ENCODE measurements at regions not wholly inside any gene's neighbourhood (a gene's known extent, or its start where the extent isn't known, plus 50 kb on each side); places are given as distances from the start of the nearest gene placed in this dataset.
"Not testable (repeated sequence)": the region's sequence is repeated elsewhere in the genome, so short reads cannot be mapped to it uniquely, and the experiment has no call there.

- no peak for DNase-seq (ENCODE audit: low read depth)
Measured at GRCh38 chr6:98325366-98325765, 509.0 kb upstream of the POU3F2 start.

- DNase-seq (ENCODE audit: low read depth) = no peak
Measured at GRCh38 chr6:98333273-98333672, 501.1 kb upstream of the POU3F2 start.

DNA sequence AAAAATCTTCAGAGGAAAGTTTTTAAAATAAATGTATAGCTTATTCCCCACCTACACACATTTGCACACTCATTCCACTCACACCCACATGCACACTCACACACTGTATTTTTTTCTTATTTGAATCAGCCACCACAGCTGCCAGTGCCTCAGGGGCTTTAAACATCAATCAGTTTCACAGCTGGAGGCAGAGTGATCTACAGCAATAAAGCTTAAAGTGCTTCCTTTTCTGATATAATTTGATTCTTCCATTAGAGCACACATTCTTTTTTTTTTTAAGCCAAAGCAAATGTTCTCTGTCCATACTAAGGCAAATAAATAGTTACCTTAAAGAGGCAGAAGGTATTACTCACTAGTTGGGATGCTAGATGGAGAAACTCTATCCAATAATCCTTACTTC, 498.8 kb upstream of the POU3F2 start:
- no peak for DNase-seq (ENCODE audit: low read depth)

- no peak for DNase-seq (ENCODE audit: low read depth)
Measured at GRCh38 chr6:98339506-98339905, 494.9 kb upstream of the POU3F2 start.

GRCh38 chr6:98343004-98343403, 491.4 kb upstream of the POU3F2 start:
- DNase-seq (ENCODE audit: low read depth) = no peak

- DNase-seq (ENCODE audit: low read depth) = no peak
Measured at GRCh38 chr6:98343797-98344196, 490.6 kb upstream of the POU3F2 start.

DNA sequence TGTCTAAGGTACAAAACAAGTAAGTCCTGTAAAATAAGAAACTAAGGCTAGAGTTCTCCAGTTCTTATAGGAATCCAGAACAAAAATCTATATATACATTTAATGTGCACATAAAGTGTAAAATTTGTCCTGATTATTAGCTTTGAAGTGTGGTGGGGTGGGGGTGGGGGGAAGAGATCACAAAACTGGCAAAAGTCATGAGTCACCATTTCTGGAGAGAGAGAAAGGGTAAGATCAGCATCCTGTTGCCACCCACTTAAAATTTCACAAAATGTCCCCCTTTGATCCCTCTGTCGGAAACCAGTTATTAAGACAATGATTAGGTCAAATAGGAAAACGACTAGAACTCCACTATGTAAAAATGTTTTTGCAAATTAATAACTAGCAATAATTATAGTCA, 482.0 kb upstream of the POU3F2 start:
- no peak for DNase-seq (ENCODE audit: low read depth)

DNA sequence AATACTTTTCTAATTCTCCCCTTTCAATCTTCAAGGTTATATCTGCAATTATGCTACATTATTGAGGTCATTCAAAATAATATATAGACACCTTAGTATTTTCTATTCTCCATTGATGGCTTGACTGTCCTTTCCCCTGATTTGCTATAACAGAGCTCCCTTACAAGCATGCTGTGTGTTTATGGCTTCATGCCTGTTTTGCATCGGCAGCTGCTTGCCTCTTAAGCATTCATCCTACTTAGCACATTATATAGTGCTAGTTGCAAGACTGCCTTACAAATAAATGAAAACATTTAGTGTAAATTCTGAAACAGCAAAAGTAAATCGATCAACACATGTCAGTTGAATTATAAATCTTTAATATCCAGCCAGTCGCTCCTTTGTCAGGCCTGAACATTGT, 476.2 kb upstream of the POU3F2 start:
- DNase-seq (ENCODE audit: low read depth) = no peak

- no peak for DNase-seq (ENCODE audit: low read depth)
Measured at GRCh38 chr6:98366371-98366770, 468.0 kb upstream of the POU3F2 start.

DNA sequence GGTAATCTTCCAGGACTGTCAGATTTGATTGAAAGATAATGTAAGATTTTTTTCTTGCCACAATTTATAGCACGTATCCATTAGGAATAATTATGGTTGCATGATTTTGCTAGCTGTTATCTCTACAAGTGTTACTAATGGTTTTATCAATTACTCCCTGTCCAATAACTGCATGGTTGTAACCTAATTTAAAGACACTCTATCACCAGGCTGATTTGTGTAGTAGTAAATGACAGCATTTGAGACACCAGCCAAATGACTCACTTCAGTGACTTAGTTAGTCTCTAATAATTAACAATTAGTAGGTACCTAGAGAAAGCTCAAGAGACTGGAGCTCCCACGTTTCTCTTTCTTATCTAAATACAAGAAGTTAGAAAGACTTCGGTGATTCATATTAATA, 453.8 kb upstream of the POU3F2 start:
- DNase-seq (ENCODE audit: low read depth) = no peak

DNA sequence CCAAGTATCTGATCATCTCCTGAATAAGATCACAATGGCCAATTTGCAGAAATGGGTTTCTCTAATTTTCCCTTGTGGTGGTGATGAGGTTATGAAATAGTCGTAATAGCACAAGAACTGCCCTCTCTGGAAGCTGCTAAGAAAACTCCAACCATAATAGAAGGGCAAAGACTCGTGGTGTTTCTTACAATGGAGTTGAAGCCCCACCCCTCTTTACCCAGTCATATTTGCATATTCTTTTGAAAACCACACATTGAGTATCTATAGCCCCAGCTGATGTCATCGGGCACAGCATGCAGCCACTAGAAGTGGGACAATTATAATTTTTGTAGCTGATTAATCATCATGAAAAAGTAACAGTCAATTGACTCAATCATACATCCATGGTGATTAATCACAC, 452.1 kb upstream of the POU3F2 start:
- DNase-seq (ENCODE audit: low read depth) = no peak

DNA sequence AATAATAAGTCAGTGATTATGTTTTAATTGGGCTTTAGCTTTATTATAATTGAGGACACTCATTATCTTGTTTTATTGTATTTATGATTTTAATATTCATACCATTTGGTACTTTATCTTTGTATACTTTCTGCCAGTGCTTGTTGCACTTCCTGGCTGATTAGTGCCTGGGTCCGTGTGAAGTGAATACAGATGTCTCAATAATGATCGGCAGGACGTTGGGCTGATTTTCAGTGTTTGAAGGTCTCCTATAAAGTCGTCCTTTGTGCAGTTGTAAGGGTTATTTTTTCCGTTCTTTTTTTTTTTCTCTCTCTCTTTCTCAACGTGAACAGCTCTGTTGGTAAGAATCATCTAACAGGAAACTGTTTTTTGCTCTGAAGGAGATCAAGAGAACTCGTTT, 450.0 kb upstream of the POU3F2 start:
- no peak for DNase-seq (ENCODE audit: low read depth)

DNA sequence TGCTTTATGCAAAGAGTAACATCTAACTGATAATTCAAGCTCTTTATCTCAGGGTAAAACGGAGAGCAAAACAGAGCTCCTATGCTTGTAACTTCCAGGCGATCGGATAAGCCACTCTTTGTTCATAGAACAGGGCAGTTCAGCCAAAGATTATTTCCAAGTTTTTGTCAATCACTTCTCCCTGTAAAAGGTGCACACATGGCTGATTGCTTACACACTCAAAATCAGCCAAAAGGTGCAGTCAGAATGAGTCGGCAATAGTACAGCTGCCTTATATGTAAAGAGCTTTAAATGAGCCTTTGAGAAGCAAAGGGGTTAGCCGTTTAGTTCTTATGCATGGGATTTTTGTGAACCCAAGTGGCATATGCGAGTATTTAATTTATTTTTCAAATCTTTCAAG, 449.6 kb upstream of the POU3F2 start:
- no peak for DNase-seq (ENCODE audit: low read depth)

DNA sequence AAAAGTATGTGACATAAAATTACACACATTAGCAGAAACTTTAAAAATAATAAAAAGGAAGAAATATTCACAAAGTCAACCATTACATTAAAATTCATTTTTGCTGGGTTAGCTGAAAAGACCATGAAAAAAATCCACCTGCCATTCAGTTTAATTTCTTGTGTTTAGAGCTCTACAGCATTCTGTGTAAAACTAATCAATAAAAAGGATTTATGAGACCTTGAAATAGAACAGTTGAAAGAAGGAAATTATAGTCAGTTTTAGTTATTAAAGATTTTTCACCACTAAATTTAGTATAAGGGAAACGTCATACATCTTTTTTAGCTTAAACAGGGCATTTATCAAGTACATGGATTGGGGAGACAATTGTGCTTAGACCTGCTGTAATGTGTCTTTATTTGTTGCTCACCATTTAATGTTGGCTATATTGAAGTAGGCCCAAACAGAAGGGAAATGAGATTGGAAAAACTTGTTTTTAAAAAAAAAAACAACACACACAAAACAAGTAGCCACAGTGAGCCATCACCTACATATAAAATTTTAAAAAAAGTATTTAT, 438.7 kb upstream of the POU3F2 start:
- no peak for DNase-seq (ENCODE audit: low read depth)

DNA sequence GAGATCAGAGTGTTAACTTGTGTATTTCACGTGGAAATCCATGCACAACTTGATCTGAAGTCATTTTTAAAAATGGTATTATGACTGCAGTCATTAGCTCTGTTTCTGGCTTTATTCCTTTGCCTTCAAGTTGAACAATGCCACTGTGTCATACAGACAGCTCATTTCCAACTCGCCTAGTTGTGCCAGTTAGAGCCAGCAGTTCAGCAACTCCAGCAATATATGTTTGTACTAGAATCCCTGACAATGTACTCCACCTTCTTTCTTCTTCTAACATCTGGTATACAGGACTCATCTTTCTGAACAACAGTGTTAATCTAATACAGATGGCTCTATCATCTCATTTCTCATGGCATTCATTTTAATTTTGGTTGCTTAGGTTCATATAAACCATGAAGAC, 418.3 kb upstream of the POU3F2 start:
- DNase-seq (ENCODE audit: low read depth) = no peak

DNA sequence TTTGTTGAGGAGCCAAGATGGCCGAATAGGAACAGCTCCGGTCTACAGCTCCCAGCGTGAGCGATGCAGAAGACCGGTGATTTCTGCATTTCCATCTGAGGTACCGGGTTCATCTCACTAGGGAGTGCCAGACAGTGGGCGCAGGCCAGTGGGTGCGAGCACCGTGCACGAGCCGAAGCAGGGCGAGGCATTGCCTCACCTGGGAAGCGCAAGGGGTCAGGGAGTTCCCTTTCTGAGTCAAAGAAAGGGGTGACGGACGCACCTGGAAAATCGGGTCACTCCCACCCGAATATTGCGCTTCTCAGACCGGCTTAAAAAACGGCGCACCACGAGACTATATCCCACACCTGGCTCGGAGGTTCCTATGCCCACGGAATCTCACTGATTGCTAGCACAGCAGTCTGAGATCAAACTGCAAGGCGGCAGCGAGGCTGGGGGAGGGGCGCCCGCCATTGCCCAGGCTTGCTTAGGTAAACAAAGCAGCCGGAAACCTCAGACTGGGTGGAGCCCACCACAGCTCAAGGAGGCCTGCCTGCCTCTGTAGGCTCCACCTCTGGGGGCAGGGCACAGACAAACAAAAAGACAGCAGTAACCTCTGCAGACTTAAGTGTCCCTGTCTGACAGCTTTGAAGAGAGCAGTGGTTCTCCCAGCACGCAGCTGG, 417.7 kb upstream of the POU3F2 start:
- DNase-seq (ENCODE audit: low read depth) = not testable (repeated sequence)

DNA sequence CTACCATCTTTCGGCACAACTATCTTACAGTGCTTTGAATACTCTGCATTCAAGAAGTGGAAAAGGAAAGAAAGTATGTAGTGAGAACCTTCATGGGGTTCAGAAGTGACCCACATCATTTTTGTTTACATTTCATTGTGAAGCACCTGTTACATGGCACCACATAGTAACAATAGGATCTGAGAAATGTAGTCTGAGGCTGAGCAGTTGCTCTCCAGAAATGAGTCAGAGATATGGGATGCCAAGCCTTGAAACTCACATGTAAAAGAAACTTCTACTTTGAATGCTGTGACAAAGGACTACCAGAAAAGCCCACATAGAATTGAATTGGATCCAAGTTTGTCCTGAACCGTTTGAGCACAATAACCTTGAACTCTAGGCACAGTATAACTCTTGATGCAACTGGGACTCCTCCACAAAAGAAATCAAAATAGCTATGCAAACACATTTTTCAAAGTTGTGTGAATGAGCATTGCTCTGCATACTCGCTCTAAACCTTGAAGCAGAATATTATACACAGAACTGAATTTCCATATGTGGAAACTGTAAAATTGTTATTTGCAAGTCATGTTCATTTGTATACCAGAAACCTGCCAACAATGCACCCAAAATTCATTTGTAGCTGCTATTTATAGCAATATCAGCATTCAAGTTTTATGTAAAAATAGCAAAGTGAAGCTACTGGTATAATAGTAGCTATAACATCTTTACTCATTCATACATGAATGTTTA, 400.9 kb upstream of the POU3F2 start:
- no peak for DNase-seq (ENCODE audit: low read depth)

DNA sequence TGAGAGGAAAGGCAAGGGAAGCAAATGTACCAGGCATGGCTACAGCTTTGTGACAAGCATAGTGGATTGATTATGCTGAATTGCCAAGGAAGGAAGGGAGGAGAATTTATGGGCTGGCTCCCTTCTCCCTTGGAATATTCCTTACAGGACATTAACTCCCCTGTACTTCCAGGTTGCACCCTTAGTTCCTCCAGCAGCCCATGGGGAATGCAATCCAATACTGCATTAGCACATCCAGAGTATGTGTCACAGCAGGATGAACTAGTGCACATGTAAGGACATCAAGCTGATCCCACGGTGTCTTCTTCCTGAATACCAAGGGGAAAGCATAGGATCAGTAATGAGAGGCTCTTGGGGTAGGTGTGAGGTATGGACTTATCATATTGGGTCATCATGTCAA, 390.7 kb upstream of the POU3F2 start:
- no peak for DNase-seq (ENCODE audit: low read depth)

DNA sequence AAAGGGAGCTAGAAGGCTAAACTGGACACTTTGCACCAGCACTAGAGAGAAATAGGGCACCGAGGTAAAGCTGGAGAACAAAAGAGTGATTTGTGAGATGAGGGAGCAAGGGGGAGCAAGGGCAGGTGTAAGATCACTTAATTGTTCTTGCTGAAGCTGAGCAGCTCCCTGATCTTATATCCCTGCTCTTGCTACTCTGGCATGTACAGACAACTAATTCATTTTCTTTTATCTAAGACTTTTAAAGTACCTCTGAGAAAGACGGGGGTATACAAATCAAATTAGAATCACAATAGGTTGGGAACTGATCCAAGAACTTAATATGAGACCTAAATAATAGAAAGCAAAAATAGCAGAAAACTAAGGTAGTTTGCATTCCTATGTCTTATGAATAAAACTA, 381.7 kb upstream of the POU3F2 start:
- no peak for DNase-seq (ENCODE audit: low read depth)

- DNase-seq (ENCODE audit: low read depth) = no peak
Measured at GRCh38 chr6:98454809-98455322, 379.5 kb upstream of the POU3F2 start.

DNA sequence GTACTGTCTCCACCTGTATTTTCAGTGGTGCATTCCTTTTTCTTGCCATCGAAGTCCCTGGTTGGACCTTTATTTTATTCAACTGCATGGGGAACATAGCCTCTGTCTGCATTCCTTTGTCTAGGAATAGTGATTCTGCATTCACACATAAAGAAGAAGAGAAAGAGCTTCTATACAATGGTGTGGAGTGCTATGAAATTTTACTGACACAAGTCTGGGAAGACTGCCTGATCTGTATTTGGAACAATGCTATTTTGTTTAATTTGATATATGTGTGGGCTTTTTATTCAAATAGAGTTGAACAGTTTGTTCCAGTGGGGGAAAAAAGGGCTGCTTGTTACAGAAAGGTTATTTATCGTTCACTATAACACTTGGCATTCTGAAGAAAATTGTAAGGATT, 375.7 kb upstream of the POU3F2 start:
- no peak for DNase-seq (ENCODE audit: low read depth)

DNA sequence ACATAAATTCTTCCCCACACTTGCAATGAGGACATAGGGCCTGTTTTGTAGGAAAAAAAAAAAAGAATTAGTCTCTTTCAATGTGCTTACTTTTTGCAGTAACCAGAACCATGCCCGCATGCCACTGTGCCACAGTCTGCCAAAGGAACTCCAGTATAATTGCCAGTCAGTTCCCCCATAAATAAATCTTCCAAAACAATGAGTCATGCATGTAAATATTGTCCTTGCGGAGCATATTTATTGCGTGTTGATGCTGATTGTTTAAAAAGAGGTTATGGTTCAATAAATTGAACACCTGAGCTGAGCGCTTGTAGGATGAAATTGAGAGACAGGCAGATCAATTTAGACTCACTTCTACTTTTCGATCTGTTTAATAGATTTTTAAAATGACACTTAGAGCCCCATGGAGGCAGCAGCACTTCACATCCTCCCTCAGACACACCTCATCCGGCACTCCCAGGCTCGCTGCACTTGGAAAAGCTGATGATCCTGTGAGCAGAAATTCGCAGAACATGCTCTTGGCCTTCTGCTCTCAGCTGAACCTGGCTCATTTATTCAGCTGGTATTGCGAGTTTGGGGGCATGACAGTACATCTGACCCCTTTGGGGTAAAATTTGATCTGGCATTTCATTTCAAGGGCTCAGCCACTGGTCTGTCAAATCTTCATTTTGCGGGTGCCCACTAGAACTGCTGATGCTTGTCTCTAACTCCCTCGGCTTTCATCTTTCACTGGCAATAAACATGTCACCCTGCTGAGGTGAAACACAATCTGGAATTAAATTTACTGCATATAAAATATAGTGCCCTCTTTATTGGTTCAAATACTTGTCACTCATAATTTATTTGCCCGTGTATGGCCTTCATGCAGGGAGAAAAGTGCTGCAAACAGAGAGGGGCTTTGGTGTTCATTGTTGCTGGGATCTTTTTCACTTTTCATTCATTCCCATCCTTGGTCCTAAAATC, 371.1 kb upstream of the POU3F2 start:
- no peak for DNase-seq (ENCODE audit: low read depth)
